DND-41 (cell line): ENCODE measurements at regions not wholly inside any gene's neighbourhood (a gene's known extent, or its start where the extent isn't known, plus 50 kb on each side); places are given as distances from the start of the nearest gene placed in this dataset.

Experiments used
- CTCF ChIP-seq: IDR thresholded peaks from 2 replicates; pipeline ENCODE4 v1.5.1; 2012; ENCODE audit warnings: borderline replicate concordance, low read length, moderate library complexity, mild to moderate bottlenecking; ENCODE audit not compliant: poor library complexity, severe bottlenecking; ENCODE audit errors: extremely low read depth
- EZH2 ChIP-seq: IDR thresholded peaks from 3 replicates; pipeline ENCODE4 v1.6.1; 2012; ENCODE audit warnings: borderline replicate concordance, low read depth, mild to moderate bottlenecking, moderate library complexity, low read length, inconsistent platforms; ENCODE audit not compliant: severe bottlenecking

- TF ChIP-seq CTCF, result no peak
- TF ChIP-seq EZH2, result no peak
Observed at GRCh38 chr18:53997064-53997463, 227.4 kb downstream of the MBD2 start.
